ENCODE measurements at regions not wholly inside any gene's neighbourhood (a gene's known extent, or its start where the extent isn't known, plus 50 kb on each side); places are given as distances from the start of the nearest gene placed in this dataset.

GRCh38 chr2:183291436-183291835 lies 167.2 kb downstream of the NUP35 start:
- no peak for DNase-seq

- no peak for DNase-seq
Observed at GRCh38 chr2:183292028-183292427, 167.8 kb downstream of the NUP35 start.

GRCh38 chr2:183339311-183339710 lies 215.1 kb downstream of the NUP35 start:
- DNase-seq, result no peak

- DNase-seq, result no peak
Observed at GRCh38 chr2:183341057-183341456, 216.8 kb downstream of the NUP35 start.

- DNase-seq, result no peak
Observed at GRCh38 chr2:183347969-183348368, 223.7 kb downstream of the NUP35 start.

GRCh38 chr2:183348492-183348891 lies 224.2 kb downstream of the NUP35 start:
- no peak for DNase-seq

- peak; percentile 31 for DNase-seq
Observed at GRCh38 chr2:183349091-183349490, 224.8 kb downstream of the NUP35 start.

- no peak for DNase-seq
Observed at GRCh38 chr2:183359867-183360266, 235.6 kb downstream of the NUP35 start.

GRCh38 chr2:183371545-183371944 lies 247.3 kb downstream of the NUP35 start:
- no peak for DNase-seq

- DNase-seq, result no peak
Observed at GRCh38 chr2:183375821-183376220, 251.6 kb downstream of the NUP35 start.

GRCh38 chr2:183383854-183384253 lies 259.6 kb downstream of the NUP35 start:
- no peak for DNase-seq

- no peak for DNase-seq
Observed at GRCh38 chr2:183389546-183390080, 265.4 kb downstream of the NUP35 start.

- DNase-seq, result no peak
Observed at GRCh38 chr2:183390109-183390508, 265.9 kb downstream of the NUP35 start.

GRCh38 chr2:183404392-183404791 lies 280.1 kb downstream of the NUP35 start:
- DNase-seq, result no peak

GRCh38 chr2:183408562-183408961 lies 284.3 kb downstream of the NUP35 start:
- no peak for DNase-seq

- DNase-seq, result no peak
Observed at GRCh38 chr2:183409662-183410061, 285.4 kb downstream of the NUP35 start.

- no peak for DNase-seq
Observed at GRCh38 chr2:183416753-183417152, 292.5 kb downstream of the NUP35 start.

- DNase-seq, result no peak
Observed at GRCh38 chr2:183426825-183427224, 302.6 kb downstream of the NUP35 start.

- DNase-seq, result no peak
Observed at GRCh38 chr2:183427558-183427957, 303.3 kb downstream of the NUP35 start.

- no peak for DNase-seq
Observed at GRCh38 chr2:183428881-183429280, 304.6 kb downstream of the NUP35 start.

- DNase-seq, result no peak
Observed at GRCh38 chr2:183438541-183438940, 314.3 kb downstream of the NUP35 start.

- DNase-seq, result no peak
Observed at GRCh38 chr2:183455056-183455455, 330.8 kb downstream of the NUP35 start.

- no peak for DNase-seq
Observed at GRCh38 chr2:183456177-183456576, 331.9 kb downstream of the NUP35 start.

GRCh38 chr2:183458460-183458859 lies 334.2 kb downstream of the NUP35 start:
- DNase-seq, result no peak

- DNase-seq, result no peak
Observed at GRCh38 chr2:183459466-183459865, 335.2 kb downstream of the NUP35 start.

GRCh38 chr2:183463821-183464220 lies 339.6 kb downstream of the NUP35 start:
- DNase-seq, result no peak
